GM10248 (cell line): ENCODE measurements at regions not wholly inside any gene's neighbourhood (a gene's known extent, or its start where the extent isn't known, plus 50 kb on each side); places are given as distances from the start of the nearest gene placed in this dataset.

Source experiments
- CTCF ChIA-PET: fragments of 300-600 bp; sonication (Branson Sonifier 250); formaldehyde crosslinking; extraction: SDS; loops from one replicate; lab custom pipeline; 2021; ENCODE audit warnings: antibody characterized with exemption; lab: Yijun Ruan, JAX
- POLR2A ChIA-PET: fragments of 350-650 bp; sonication (Branson Sonifier 250); formaldehyde crosslinking; extraction: SDS; loops from one replicate; lab custom pipeline; 2020; ENCODE audit warnings: antibody characterized with exemption; lab: Yijun Ruan, JAX
- DNase-seq: peaks from one replicate; pipeline ENCODE4 v3.0.0; 2012; ENCODE audit errors: extremely low spot score
- TF ChIP-seq, protein P1 (sequence below): IDR thresholded peaks from 2 replicates; pipeline ENCODE4 v1.5.1; 2012; ENCODE audit warnings: mild to moderate bottlenecking, low read depth; ENCODE audit errors: extremely low read depth, missing control alignments, control extremely low read depth

DNA sequence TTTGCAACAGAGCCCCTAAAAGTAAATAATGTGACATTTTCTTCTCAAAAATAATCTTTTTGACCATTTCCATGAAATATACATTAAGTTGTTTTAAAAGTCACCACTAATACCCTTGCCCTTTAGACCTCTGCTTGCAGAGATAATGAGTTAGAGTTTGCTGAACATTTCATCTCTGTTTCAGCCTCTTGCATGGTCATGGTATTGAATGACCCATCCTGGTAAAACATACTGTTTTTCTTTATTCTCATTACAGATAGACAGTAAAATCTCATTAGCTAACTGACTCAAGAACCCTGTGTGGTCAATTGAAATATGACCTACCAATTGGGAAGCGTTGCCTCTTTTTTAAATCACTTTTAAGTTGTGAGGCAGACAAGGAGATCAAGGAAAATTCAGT is 916.7 kb downstream of the PDHA2 start:
- CTCF ChIA-PET = no interaction called here
- DNase-seq = no peak
- TF ChIP-seq, protein P1, sequence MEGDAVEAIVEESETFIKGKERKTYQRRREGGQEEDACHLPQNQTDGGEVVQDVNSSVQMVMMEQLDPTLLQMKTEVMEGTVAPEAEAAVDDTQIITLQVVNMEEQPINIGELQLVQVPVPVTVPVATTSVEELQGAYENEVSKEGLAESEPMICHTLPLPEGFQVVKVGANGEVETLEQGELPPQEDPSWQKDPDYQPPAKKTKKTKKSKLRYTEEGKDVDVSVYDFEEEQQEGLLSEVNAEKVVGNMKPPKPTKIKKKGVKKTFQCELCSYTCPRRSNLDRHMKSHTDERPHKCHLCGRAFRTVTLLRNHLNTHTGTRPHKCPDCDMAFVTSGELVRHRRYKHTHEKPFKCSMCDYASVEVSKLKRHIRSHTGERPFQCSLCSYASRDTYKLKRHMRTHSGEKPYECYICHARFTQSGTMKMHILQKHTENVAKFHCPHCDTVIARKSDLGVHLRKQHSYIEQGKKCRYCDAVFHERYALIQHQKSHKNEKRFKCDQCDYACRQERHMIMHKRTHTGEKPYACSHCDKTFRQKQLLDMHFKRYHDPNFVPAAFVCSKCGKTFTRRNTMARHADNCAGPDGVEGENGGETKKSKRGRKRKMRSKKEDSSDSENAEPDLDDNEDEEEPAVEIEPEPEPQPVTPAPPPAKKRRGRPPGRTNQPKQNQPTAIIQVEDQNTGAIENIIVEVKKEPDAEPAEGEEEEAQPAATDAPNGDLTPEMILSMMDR = no peak
- POLR2A ChIA-PET = no interaction called here

DNA sequence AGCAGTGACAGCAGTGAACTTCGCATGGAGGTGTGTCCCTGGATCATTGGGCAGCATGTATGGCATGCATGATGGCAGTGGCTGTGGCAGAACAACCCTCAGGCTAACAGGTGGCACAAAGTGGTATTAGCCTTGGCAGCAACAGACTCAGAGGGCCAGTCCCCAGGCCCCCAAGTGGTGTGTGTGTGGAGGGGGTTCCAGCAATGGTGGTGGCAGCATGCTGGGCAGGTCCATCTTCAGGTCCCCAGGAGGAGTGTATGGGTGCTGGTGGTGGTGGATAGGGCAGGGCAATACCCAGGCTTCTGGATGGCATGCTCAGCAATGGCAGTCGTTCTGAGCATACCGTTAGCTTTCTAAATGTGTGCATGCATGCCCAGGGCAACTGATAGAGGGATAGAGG is 923.7 kb downstream of the PDHA2 start:
- ChIA-PET POLR2A (no interaction called here), CTCF (no interaction called here)
- TF ChIP-seq, protein P1 = no peak
- DNase-seq = no peak

DNA sequence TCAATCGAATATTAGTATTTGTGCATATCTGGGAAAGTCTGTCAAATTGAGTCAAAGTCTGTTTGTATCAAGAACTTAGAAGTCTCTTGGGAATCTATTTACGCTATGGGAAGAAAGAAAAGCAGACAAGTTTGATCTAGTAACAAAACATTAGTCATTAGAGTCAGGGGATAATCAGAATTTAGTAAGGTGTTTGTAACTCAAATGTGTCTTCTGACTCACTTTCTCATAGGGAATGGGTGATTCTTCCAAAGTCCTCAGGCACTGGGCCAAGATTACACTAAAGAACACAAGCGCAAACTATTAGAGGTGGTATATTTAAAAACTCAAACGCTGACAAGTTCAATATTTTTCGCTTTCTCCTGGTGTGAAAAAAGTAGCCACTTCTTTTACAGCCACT is 926.5 kb downstream of the PDHA2 start:
- no peak for DNase-seq
- ChIA-PET POLR2A (no interaction called here), CTCF (interaction anchor here (1.4 kb wide), 1 partner anchor 10 kb away, joined by 3 read pairs; no protein-coding TSS in a partner anchor)
- TF ChIP-seq, protein P1 = no peak

DNA sequence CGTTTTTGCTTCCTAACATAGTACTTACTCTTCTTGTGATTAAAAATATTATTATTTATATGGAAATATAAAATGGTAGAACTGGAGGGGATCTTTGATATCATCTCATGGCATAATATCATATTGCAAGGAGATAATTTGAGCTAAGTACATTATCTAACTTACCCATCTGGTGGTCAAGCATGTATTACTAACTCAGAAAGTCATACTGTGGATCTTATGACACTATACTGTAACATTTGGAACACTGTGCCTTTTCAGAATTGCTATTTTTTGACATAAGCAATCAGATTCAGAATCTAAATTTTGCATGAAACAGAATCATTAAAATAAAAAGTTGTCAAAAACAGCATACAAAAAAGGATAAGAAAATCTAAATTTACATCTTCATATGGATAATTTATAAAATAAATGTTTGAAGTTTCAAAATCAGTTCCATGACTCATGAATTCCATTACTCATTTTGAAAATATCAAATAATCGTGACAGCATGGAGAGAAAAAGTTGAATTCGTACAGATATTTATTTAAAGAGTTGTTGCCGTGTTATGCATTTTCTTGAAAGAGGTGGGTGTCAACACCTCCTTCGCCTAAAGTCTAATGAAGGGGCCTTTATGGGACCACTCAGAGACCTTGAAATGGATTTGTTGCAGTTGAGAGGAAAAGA is 928.1 kb downstream of the PDHA2 start:
- ChIA-PET CTCF (interaction anchor here (0.9 kb wide), 1 partner anchor 13 kb away, joined by 3 read pairs; no protein-coding TSS in a partner anchor), POLR2A (no interaction called here)
- no peak for DNase-seq
- TF ChIP-seq, protein P1 = no peak

DNA sequence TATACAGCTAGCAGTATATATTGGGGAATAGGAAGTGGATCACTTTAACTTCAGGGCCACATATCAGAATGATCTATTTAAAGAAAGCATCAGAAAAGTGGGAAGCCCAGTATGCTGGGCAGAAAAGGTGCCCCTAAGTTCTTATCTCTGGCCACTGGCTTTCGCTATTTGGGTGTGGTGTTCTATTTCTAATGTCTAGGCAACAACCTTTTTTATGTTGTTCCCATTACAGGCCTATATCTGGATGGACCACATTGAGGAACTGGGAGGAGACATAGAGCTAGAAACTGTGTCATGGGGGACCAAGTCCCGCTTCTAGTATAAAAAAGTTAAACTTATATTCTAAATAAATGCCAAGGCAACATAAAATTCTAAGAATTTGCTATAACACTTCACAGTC is 935.6 kb downstream of the PDHA2 start:
- CTCF ChIA-PET = interaction anchor here (1.3 kb wide), 1 partner anchor 9 kb away, joined by 3 read pairs; no protein-coding TSS in a partner anchor
- no peak for DNase-seq
- TF ChIP-seq, protein P1 = no peak
- POLR2A ChIA-PET = no interaction called here

DNA sequence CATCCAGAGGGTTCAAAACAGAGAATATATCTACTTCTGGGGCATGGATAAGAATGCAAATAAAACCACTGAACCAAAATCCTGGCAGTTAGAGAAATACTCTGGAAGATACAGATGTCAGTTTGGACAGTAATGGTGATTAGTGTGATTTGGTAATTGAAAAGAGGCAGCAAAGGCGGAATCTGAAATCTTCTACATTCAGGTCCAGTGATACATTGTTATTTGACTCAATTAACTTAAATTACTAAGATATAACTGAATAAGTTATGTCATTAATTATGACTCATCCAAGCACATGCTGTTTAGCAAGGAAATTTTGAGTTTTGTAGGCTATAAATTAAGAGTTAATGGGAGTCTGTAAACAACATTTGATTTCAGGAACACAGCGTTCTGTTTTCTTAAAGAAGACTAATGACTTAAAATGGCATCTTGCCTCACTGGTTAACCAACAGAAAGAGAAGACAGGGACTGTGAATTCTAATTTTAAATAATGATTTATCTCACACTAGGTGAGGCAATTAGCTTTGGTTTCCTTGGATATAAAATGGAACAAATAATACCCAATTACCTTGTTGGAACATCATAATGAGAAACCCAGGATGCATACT is 937.1 kb downstream of the PDHA2 start:
- no peak for DNase-seq
- CTCF ChIA-PET = interaction anchor here (1.3 kb wide), 1 partner anchor 10 kb away, joined by 3 read pairs; no protein-coding TSS in a partner anchor
- TF ChIP-seq, protein P1 = no peak
- POLR2A ChIA-PET = no interaction called here
